Adrenal gland (tissue), 9 donors: ENCODE measurements at regions not wholly inside any gene's neighbourhood (a gene's known extent, or its start where the extent isn't known, plus 50 kb on each side); places are given as distances from the start of the nearest gene placed in this dataset.

Experiments
- DNase-seq, 7 donors: peaks; one replicate each; pipeline ENCODE4 v3.0.0-alpha.2; 2019 to 2020
- H3K27ac ChIP-seq, 5 donors: fragments of 200-600 bp; sonication (generic) in 4 of 5; 1 replicate in 3 of 5; 2 replicates in 2 of 5; pipeline versions ENCODE4 v1.5.1 to v1.8.0; 2016 to 2020; ENCODE audit warnings: mild to moderate bottlenecking in 1 of 5
- H3K27me3 ChIP-seq: fragments of 200-600 bp; 2 replicates; pipeline ENCODE4 v1.8.0; 2021
- H3K36me3 ChIP-seq, 2 donors: fragments of 200-600 bp; replicated peaks in 1 of 2; 1 replicate in 1 of 2; 2 replicates in 1 of 2; pipeline versions ENCODE4 v1.5.1 to v1.8.0; 2018 to 2022
- H3K4me1 ChIP-seq, 2 donors: fragments of 200-600 bp; replicated peaks in 1 of 2; 1 replicate in 1 of 2; 2 replicates in 1 of 2; pipeline versions ENCODE4 v1.5.1 to v1.8.0; 2018 to 2021
- H3K4me3 ChIP-seq, 4 donors: fragments of 200-600 bp; sonication (generic) in 3 of 4; one replicate each; pipeline ENCODE4 v1.5.1; 2016 to 2018
- H3K9me3 ChIP-seq, 3 donors: fragments of 200-600 bp; sonication (generic) in 1 of 3; replicated peaks in 1 of 3; 1 replicate in 2 of 3; 2 replicates in 1 of 3; pipeline versions ENCODE4 v1.5.1 to v1.8.0; 2016 to 2021
- CTCF ChIP-seq, 6 experiments: fragments of 450-650 bp in 4 of 6; fragments of 200-600 bp in 2 of 6; sonication (generic) in 1 of 6; IDR thresholded peaks; 1 replicate in 5 of 6; 2 replicates in 1 of 6; pipeline versions ENCODE4 v1.5.1 to v1.8.0; 2016 to 2021; ENCODE audit warnings: antibody characterized with exemption in 6 of 6, mild to moderate bottlenecking in 2 of 6, moderate library complexity in 1 of 6
- POLR2A ChIP-seq, 2 donors: fragments of 450-650 bp; IDR thresholded peaks; one replicate each; pipeline ENCODE4 v1.6.1; 2017; ENCODE audit warnings: antibody characterized with exemption in 2 of 2, mild to moderate bottlenecking in 2 of 2, moderate library complexity in 1 of 2
- WGBS, 4 donors: extraction: QIAGEN DNeasy Blood & Tissue Kit in 2 of 4; methylation state at CpG; one replicate each; pipeline versions ENCODE4 v1.1.5 to v1.1.7; 2013 to 2017; 5-methylcytosine and 5-hydroxymethylcytosine counted together
- intact Hi-C, 2 donors: fragments of 100-400 bp; cut with DNase I; formaldehyde crosslinking; loops; one replicate each; pipeline versions ENCODE4 v1.14.1 to v1.15.0; 2022 to 2023
- donor health status: healthy with polysubstance abuse.
- donor health status: Bipolar disorder and iron deficiency.
- donor health status: DM: yes; HTN: yes; CAD: no.
- donor health status: DM: no; HTN: no; CAD: no.
- donor health status: DM: no; HTN: no; CAD: no.

GRCh38 chr9:23290973-23291372, 535.1 kb downstream of the ELAVL2 start:
- Histone ChIP-seq H3K27ac (no peak overlapping the region), H3K4me3 (no peak overlapping the region), H3K27me3 (peaks cover 3% of the 10 kb centered on the region), H3K36me3 (no peaks in the 10 kb centered on the region), H3K9me3 (peaks cover 0 to 5% (median 0%) of the 10 kb centered on the region in 3 donors), H3K4me1 (no peaks in the 10 kb centered on the region)
- TF ChIP-seq CTCF (IDR thresholded peaks at IDR 0.05) (no peak), POLR2A (IDR thresholded peaks at IDR 0.05) (no peak)
- intact Hi-C loops, result no loop called here
- WGBS, 4 donors, result 45 to 55% (median 50%) methylated on average over 4 of the region's 4 CpGs
- DNase-seq, result no peak

- Histone ChIP-seq H3K36me3 (no peaks in the 10 kb centered on the region), H3K4me1 (no peaks in the 10 kb centered on the region), H3K4me3 (no peak overlapping the region), H3K27ac (no peak overlapping the region), H3K27me3 (no peaks in the 10 kb centered on the region), H3K9me3 (no peaks in the 10 kb centered on the region)
- no peak for DNase-seq
- intact Hi-C loops, result no loop called here
- TF ChIP-seq POLR2A (IDR thresholded peaks at IDR 0.05), result no peak
- no peak for TF ChIP-seq CTCF (IDR thresholded peaks at IDR 0.05)
- WGBS, 4 donors, result 67 to 81% (median 72%) methylated on average over 4 of the region's 4 CpGs
Measured at GRCh38 chr9:23302281-23302680, 523.8 kb downstream of the ELAVL2 start.

- intact Hi-C loops, result no loop called here
- Histone ChIP-seq H3K27me3 (no peaks in the 10 kb centered on the region), H3K9me3 (no peaks in the 10 kb centered on the region), H3K36me3 (no peaks in the 10 kb centered on the region), H3K27ac (no peak overlapping the region), H3K4me3 (no peak overlapping the region), H3K4me1 (no peaks in the 10 kb centered on the region)
- 71 to 83% (median 75%) methylated on average over 3 of the region's 3 CpGs for WGBS, 4 donors
- no peak for DNase-seq
- no peak for TF ChIP-seq POLR2A (IDR thresholded peaks at IDR 0.05)
- no peak for TF ChIP-seq CTCF (IDR thresholded peaks at IDR 0.05)
Measured at GRCh38 chr9:23306731-23307130, 519.3 kb downstream of the ELAVL2 start.

- no peaks in the 10 kb centered on the region for H3K36me3 ChIP-seq
- no peak overlapping the region for H3K27ac ChIP-seq
- H3K4me1 ChIP-seq, result no peaks in the 10 kb centered on the region
- H3K4me3 ChIP-seq, result no peak overlapping the region
- 71 to 76% (median 73%) methylated on average over 5 of the region's 5 CpGs for WGBS, 4 donors
- TF ChIP-seq CTCF (IDR thresholded peaks at IDR 0.05), result no peak
- TF ChIP-seq POLR2A (IDR thresholded peaks at IDR 0.05), result no peak
- intact Hi-C loops, result no loop called here
- no peaks in the 10 kb centered on the region for H3K9me3 ChIP-seq
- no peaks in the 10 kb centered on the region for H3K27me3 ChIP-seq
- no peak for DNase-seq
Measured at GRCh38 chr9:23307731-23308513, 518.1 kb downstream of the ELAVL2 start.
